ENCODE measurements at regions not wholly inside any gene's neighbourhood (a gene's known extent, or its start where the extent isn't known, plus 50 kb on each side); places are given as distances from the start of the nearest gene placed in this dataset.

DNA sequence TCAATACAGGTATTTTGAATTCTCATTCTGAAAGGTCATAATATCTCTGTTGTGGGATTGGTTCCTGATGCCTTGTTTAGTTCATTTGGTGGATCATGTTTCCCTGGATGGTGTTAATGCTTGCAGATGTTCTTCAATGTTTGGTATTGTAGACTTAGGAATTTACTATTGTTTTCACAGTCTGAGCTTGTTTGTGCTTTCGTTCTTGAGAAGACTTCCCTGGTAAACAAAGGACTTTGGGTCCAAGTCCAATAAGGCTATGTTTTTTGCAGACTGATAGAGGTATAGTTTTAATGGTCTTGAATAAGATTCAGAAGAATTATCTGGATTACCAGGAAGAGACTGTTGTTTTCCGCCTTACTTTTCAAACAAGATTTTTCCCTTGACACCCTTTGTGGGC is 1646.3 kb downstream of the AMY1C start:
- Histone ChIP-seq H3K4me1 (ENCODE audit: low read length) (no peaks in the 10 kb centered on the region), H3K79me2 (ENCODE audit: low read length) (no peaks in the 10 kb centered on the region), H3K27ac (ENCODE audit: low read length) (no peak overlapping the region), H3K9me3 (replicated peaks; ENCODE audit: insufficient read depth, low read length) (no peaks in the 10 kb centered on the region), H3K4me2 (ENCODE audit: low read depth, low read length) (no peak overlapping the region), H3K9me2 (replicated peaks; ENCODE audit: insufficient read depth, low read length) (no peaks in the 10 kb centered on the region), H3K9ac (ENCODE audit: low read length) (no peak overlapping the region), H3K4me3 (ENCODE audit: low read length) (no peak overlapping the region), H3F3A (ENCODE audit: insufficient read depth, low read length) (no peaks in the 10 kb centered on the region), H3K27me3 (replicated peaks; ENCODE audit: insufficient read depth, low read length) (no peaks in the 10 kb centered on the region), H3K36me3 (replicated peaks; ENCODE audit: insufficient read depth, low read length) (no peaks in the 10 kb centered on the region), H2AFZ (ENCODE audit: low read length) (no peak overlapping the region), H4K20me1 (ENCODE audit: insufficient read depth, low read length) (no peaks in the 10 kb centered on the region)
- TF ChIP-seq EZH2phosphoT487 (IDR thresholded peaks at IDR 0.05; ENCODE audit: low read length) (no peak), EZH2 (optimal IDR thresholded peaks at IDR 0.05; ENCODE audit: low read depth, low read length) (no peak)
- no peak for DNase-seq

DNA sequence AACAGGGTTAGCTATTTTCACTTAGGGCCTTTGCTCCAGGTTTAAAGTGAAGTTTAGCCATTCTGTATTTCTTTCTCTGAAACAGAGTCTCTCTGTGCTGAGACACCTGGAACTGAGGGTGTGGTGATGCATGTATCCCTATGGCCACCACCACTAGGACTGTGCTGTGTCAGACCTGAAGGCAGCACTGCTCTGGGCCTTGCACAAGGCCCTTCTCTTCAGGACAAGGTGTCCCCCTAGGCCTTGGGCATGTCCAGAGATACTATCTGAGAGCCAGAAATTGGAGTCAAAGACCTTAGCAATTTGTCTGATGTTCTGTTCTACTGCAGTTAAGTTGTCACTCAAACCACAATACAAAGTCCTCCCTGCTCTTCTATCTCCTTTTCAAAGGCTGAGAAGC is 1649.2 kb downstream of the AMY1C start:
- no peak overlapping the region for H3K9ac ChIP-seq (ENCODE audit: low read length)
- H4K20me1 ChIP-seq (ENCODE audit: insufficient read depth, low read length): no peaks in the 10 kb centered on the region
- H3K36me3 ChIP-seq (replicated peaks; ENCODE audit: insufficient read depth, low read length): no peaks in the 10 kb centered on the region
- no peak overlapping the region for H3K4me2 ChIP-seq (ENCODE audit: low read depth, low read length)
- TF ChIP-seq, protein P1, sequence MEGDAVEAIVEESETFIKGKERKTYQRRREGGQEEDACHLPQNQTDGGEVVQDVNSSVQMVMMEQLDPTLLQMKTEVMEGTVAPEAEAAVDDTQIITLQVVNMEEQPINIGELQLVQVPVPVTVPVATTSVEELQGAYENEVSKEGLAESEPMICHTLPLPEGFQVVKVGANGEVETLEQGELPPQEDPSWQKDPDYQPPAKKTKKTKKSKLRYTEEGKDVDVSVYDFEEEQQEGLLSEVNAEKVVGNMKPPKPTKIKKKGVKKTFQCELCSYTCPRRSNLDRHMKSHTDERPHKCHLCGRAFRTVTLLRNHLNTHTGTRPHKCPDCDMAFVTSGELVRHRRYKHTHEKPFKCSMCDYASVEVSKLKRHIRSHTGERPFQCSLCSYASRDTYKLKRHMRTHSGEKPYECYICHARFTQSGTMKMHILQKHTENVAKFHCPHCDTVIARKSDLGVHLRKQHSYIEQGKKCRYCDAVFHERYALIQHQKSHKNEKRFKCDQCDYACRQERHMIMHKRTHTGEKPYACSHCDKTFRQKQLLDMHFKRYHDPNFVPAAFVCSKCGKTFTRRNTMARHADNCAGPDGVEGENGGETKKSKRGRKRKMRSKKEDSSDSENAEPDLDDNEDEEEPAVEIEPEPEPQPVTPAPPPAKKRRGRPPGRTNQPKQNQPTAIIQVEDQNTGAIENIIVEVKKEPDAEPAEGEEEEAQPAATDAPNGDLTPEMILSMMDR (IDR thresholded peaks at IDR 0.05; ENCODE audit: low read length): no peak
- TF ChIP-seq EZH2 (optimal IDR thresholded peaks at IDR 0.05; ENCODE audit: low read depth, low read length) (no peak), EZH2phosphoT487 (IDR thresholded peaks at IDR 0.05; ENCODE audit: low read length) (no peak)
- H3K27me3 ChIP-seq (replicated peaks; ENCODE audit: insufficient read depth, low read length): no peaks in the 10 kb centered on the region
- H3K79me2 ChIP-seq (ENCODE audit: low read length): no peaks in the 10 kb centered on the region
- no peak overlapping the region for H2AFZ ChIP-seq (ENCODE audit: low read length)
- no peaks in the 10 kb centered on the region for H3K9me2 ChIP-seq (replicated peaks; ENCODE audit: insufficient read depth, low read length)
- no peak for DNase-seq
- no peaks in the 10 kb centered on the region for H3K4me1 ChIP-seq (ENCODE audit: low read length)
- H3K4me3 ChIP-seq (ENCODE audit: low read length): no peak overlapping the region
- H3K9me3 ChIP-seq (replicated peaks; ENCODE audit: insufficient read depth, low read length): no peaks in the 10 kb centered on the region
- no peak overlapping the region for H3K27ac ChIP-seq (ENCODE audit: low read length)
- H3F3A ChIP-seq (ENCODE audit: insufficient read depth, low read length): no peaks in the 10 kb centered on the region

DNA sequence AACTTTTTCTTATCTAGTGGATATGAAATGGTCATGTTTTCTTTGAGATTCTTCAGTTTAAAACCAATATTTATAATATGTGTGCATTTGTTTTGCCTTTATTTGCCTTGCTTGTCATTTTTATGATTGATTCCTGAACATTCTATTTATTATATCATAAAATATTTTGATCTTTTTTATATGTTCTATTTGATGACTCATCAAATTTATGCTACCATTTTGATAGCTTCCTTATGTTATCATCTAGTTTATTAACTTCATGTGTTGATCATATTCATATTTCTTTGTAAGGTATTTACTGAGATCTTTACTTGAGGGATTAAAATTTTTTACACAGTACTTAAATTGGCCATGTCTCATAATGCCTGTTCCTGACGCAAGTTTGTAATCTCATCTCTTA is 1650.0 kb downstream of the AMY1C start:
- H3K9me3 ChIP-seq (replicated peaks; ENCODE audit: insufficient read depth, low read length): no peaks in the 10 kb centered on the region
- no peaks in the 10 kb centered on the region for H4K20me1 ChIP-seq (ENCODE audit: insufficient read depth, low read length)
- no peaks in the 10 kb centered on the region for H3F3A ChIP-seq (ENCODE audit: insufficient read depth, low read length)
- TF ChIP-seq, protein P1 (IDR thresholded peaks at IDR 0.05; ENCODE audit: low read length): no peak
- no peak for TF ChIP-seq EZH2phosphoT487 (IDR thresholded peaks at IDR 0.05; ENCODE audit: low read length)
- no peak for TF ChIP-seq EZH2 (optimal IDR thresholded peaks at IDR 0.05; ENCODE audit: low read depth, low read length)
- no peaks in the 10 kb centered on the region for H3K36me3 ChIP-seq (replicated peaks; ENCODE audit: insufficient read depth, low read length)
- no peaks in the 10 kb centered on the region for H3K4me1 ChIP-seq (ENCODE audit: low read length)
- H3K9ac ChIP-seq (ENCODE audit: low read length): no peak overlapping the region
- no peaks in the 10 kb centered on the region for H3K9me2 ChIP-seq (replicated peaks; ENCODE audit: insufficient read depth, low read length)
- no peak overlapping the region for H3K27ac ChIP-seq (ENCODE audit: low read length)
- H3K4me3 ChIP-seq (ENCODE audit: low read length): no peak overlapping the region
- no peaks in the 10 kb centered on the region for H3K79me2 ChIP-seq (ENCODE audit: low read length)
- no peak overlapping the region for H2AFZ ChIP-seq (ENCODE audit: low read length)
- DNase-seq: no peak
- H3K4me2 ChIP-seq (ENCODE audit: low read depth, low read length): no peak overlapping the region
- no peaks in the 10 kb centered on the region for H3K27me3 ChIP-seq (replicated peaks; ENCODE audit: insufficient read depth, low read length)

DNA sequence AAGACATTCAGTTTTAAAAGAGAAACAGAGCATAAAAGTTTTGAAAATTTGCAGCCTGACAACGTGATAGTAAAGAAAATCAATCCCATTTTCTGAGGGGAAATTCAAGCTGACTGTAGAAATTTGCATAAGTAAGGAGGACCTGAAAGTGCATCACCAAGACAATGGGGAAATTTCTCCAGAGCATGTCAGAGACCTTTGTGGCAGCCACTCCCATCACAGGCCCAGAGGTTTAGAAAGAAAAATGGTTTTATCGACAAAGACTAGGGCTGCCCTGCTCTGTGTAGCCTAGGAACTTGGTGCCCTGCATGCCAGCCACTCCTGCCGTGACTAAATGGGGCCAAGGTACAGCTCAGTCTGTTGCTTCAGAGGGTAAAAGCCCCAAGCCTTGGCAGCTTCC is 1640.2 kb upstream of the PRMT6 start:
- no peaks in the 10 kb centered on the region for H4K20me1 ChIP-seq (ENCODE audit: insufficient read depth, low read length)
- H3F3A ChIP-seq (ENCODE audit: insufficient read depth, low read length): no peaks in the 10 kb centered on the region
- no peak for DNase-seq
- no peaks in the 10 kb centered on the region for H3K9me3 ChIP-seq (replicated peaks; ENCODE audit: insufficient read depth, low read length)
- no peaks in the 10 kb centered on the region for H3K36me3 ChIP-seq (replicated peaks; ENCODE audit: insufficient read depth, low read length)
- no peak overlapping the region for H3K4me3 ChIP-seq (ENCODE audit: low read length)
- H3K4me2 ChIP-seq (ENCODE audit: low read depth, low read length): no peak overlapping the region
- TF ChIP-seq, protein P1 (IDR thresholded peaks at IDR 0.05; ENCODE audit: low read length): no peak
- TF ChIP-seq EZH2 (optimal IDR thresholded peaks at IDR 0.05; ENCODE audit: low read depth, low read length) (no peak), EZH2phosphoT487 (IDR thresholded peaks at IDR 0.05; ENCODE audit: low read length) (no peak)
- H3K27me3 ChIP-seq (replicated peaks; ENCODE audit: insufficient read depth, low read length): no peaks in the 10 kb centered on the region
- no peaks in the 10 kb centered on the region for H3K9me2 ChIP-seq (replicated peaks; ENCODE audit: insufficient read depth, low read length)
- H3K9ac ChIP-seq (ENCODE audit: low read length): no peak overlapping the region
- no peaks in the 10 kb centered on the region for H3K79me2 ChIP-seq (ENCODE audit: low read length)
- no peak overlapping the region for H2AFZ ChIP-seq (ENCODE audit: low read length)
- no peak overlapping the region for H3K27ac ChIP-seq (ENCODE audit: low read length)
- H3K4me1 ChIP-seq (ENCODE audit: low read length): no peaks in the 10 kb centered on the region

Data from MM.1S (cell line).